ENCODE measurements at regions not wholly inside any gene's neighbourhood (a gene's known extent, or its start where the extent isn't known, plus 50 kb on each side); places are given as distances from the start of the nearest gene placed in this dataset.

DNA sequence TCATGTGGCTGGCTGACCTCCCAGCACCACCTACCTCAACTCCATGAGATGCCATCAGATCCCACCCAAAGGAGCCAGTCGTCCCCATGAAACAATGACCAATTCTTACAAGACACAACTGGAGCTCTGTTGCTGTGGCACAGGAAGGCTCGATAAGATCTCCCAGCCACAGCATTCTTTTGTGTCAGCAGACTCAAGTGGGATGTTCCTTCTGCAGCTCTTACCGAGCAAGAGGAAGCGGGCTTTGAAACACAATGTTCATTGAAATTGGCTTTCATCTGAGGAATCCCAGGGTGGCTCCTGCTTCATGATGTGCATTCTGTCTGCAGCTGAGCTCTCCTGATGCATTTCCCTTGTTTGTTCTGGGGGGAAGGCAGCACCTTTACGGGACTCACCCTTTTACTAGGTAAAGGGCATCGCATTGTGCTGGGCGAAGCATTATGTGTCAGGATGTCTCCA, 222.0 kb upstream of the SGK1 start:
- TF ChIP-seq, protein P1, sequence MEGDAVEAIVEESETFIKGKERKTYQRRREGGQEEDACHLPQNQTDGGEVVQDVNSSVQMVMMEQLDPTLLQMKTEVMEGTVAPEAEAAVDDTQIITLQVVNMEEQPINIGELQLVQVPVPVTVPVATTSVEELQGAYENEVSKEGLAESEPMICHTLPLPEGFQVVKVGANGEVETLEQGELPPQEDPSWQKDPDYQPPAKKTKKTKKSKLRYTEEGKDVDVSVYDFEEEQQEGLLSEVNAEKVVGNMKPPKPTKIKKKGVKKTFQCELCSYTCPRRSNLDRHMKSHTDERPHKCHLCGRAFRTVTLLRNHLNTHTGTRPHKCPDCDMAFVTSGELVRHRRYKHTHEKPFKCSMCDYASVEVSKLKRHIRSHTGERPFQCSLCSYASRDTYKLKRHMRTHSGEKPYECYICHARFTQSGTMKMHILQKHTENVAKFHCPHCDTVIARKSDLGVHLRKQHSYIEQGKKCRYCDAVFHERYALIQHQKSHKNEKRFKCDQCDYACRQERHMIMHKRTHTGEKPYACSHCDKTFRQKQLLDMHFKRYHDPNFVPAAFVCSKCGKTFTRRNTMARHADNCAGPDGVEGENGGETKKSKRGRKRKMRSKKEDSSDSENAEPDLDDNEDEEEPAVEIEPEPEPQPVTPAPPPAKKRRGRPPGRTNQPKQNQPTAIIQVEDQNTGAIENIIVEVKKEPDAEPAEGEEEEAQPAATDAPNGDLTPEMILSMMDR (IDR thresholded peaks at IDR 0.05; ENCODE audit: extremely low read depth in 1 of 2, insufficient read depth in 1 of 2, low read depth in 1 of 2, low read length in 2 of 2) = no peak
- no peak for TF ChIP-seq POLR2AphosphoS5 (IDR thresholded peaks at IDR 0.05; ENCODE audit: insufficient read depth, low read depth, low read length)
- TF ChIP-seq JUN (IDR thresholded peaks at IDR 0.05; ENCODE audit: borderline replicate concordance, insufficient read depth, insufficient read length, low read depth) = no peak
- TF ChIP-seq POLR2A (IDR thresholded peaks at IDR 0.05; ENCODE audit: low read depth, low read length) = no peak
- no peak for TF ChIP-seq FOS (IDR thresholded peaks at IDR 0.05; ENCODE audit: borderline replicate concordance, insufficient read depth, low read length)
- TF ChIP-seq EZH2 (IDR thresholded peaks at IDR 0.05; ENCODE audit: borderline replicate concordance, low read depth, low read length, severe bottlenecking) = no peak
- peak; percentile 64 for TF ChIP-seq GATA2 (IDR thresholded peaks at IDR 0.05; ENCODE audit: insufficient read depth, insufficient read length, low read depth, low read length)
- no peak for TF ChIP-seq MYC (IDR thresholded peaks at IDR 0.05; ENCODE audit: low read depth, low read length)

All from endothelial cell of umbilical vein (primary cell).